A673 (cell line): ENCODE measurements at regions not wholly inside any gene's neighbourhood (a gene's known extent, or its start where the extent isn't known, plus 50 kb on each side); places are given as distances from the start of the nearest gene placed in this dataset.

ENCODE experiments used
- BruUV-seq: library from RNA; stranded (reverse); fragments of 400-500 nt; replicated peaks from 2 replicates; lab custom pipeline; 2021; lab: Mats Ljungman, UMichigan
- CTCF ChIA-PET: fragments of 300-600 bp; sonication (Branson Sonifier 250); formaldehyde crosslinking; loops from one replicate; lab custom pipeline; 2022; ENCODE audit warnings: antibody characterized with exemption; lab: Charles Lee
- POLR2A ChIA-PET: fragments of 300-600 bp; sonication (Branson Sonifier 250); formaldehyde crosslinking; loops from one replicate; lab custom pipeline; 2022; ENCODE audit warnings: antibody characterized with exemption; ENCODE audit not compliant: low non-redundant PET; lab: Charles Lee
- DNase-seq: peaks from one replicate; pipeline ENCODE4 v3.0.0-alpha.2; 2015; ENCODE audit warnings: low spot score
- H3K27ac ChIP-seq: fragments of 200-600 bp; sonication (generic); 2 replicates; pipeline ENCODE4 v1.5.1; 2016; ENCODE audit warnings: mixed run types, low read depth, mild to moderate bottlenecking, mixed read lengths, antibody characterized with exemption, low read length; ENCODE audit not compliant: poor library complexity, severe bottlenecking
- H3K27me3 ChIP-seq: fragments of 200-600 bp; sonication (generic); replicated peaks from 2 replicates; pipeline ENCODE4 v1.6.1; 2017; ENCODE audit warnings: mixed run types, low read depth, mild to moderate bottlenecking, mixed read lengths, antibody characterized with exemption, low read length; ENCODE audit not compliant: insufficient read depth, poor library complexity
- H3K36me3 ChIP-seq: fragments of 200-600 bp; sonication (generic); 2 replicates; pipeline ENCODE4 v1.6.1; 2016; ENCODE audit warnings: mixed run types, mild to moderate bottlenecking, mixed read lengths, antibody characterized with exemption, low read length; ENCODE audit not compliant: insufficient read depth, poor library complexity, severe bottlenecking
- H3K4me1 ChIP-seq: fragments of 200-600 bp; sonication (generic); 2 replicates; pipeline ENCODE4 v1.6.1; 2017; ENCODE audit warnings: mixed run types, mild to moderate bottlenecking, mixed read lengths, antibody characterized with exemption, low read length; ENCODE audit not compliant: insufficient read depth, poor library complexity, severe bottlenecking
- H3K4me3 ChIP-seq: fragments of 200-600 bp; sonication (generic); 2 replicates; pipeline ENCODE4 v1.5.1; 2016; ENCODE audit warnings: low read depth, mixed run types, mild to moderate bottlenecking, mixed read lengths, low read length; ENCODE audit not compliant: poor library complexity, severe bottlenecking
- H3K9me3 ChIP-seq: fragments of 200-600 bp; sonication (generic); 2 replicates; pipeline ENCODE4 v1.6.1; 2016; ENCODE audit warnings: mixed run types, low read depth, mild to moderate bottlenecking, mixed read lengths, antibody characterized with exemption, low read length; ENCODE audit not compliant: poor library complexity, severe bottlenecking
- EZH2 ChIP-seq: fragments of 200-600 bp; sonication (generic); IDR thresholded peaks from 2 replicates; pipeline ENCODE4 v1.6.1; 2017; ENCODE audit warnings: borderline replicate concordance, low read depth, mild to moderate bottlenecking, mixed read lengths, antibody characterized with exemption, low read length; ENCODE audit not compliant: poor library complexity, severe bottlenecking
- intact Hi-C: fragments of 100-400 bp; cut with micrococcal nuclease; formaldehyde crosslinking; loops from one replicate; pipeline ENCODE4 v1.10.0; 2022; ENCODE audit not compliant: unreplicated experiment
- TF ChIP-seq, protein P1 (sequence below): fragments of 300-800, 200-600 bp; sonication (generic); conservative IDR thresholded peaks from 2 replicates; pipeline ENCODE4 v1.5.1; 2017; ENCODE audit warnings: low read depth, mild to moderate bottlenecking, antibody characterized with exemption, low read length, moderate library complexity, mixed read lengths

DNA sequence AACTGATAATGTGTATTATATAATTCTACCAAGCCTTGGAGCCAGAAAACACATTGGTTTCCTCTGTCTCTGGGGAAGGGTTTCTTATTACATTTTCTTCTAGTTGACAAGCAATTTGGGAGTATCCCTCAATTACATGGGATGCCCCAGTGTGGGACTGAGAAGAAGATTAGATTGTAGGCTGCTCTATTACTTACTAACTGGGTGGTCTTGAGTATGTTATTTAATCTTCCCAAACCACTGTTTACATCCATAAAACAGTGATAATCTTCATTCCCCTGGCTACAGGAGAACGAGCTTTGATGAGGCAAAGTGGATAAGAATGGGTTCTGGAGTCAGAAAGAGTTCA lies 105.8 kb downstream of the TSEN15 start:
- POLR2A ChIA-PET = no interaction called here

DNA sequence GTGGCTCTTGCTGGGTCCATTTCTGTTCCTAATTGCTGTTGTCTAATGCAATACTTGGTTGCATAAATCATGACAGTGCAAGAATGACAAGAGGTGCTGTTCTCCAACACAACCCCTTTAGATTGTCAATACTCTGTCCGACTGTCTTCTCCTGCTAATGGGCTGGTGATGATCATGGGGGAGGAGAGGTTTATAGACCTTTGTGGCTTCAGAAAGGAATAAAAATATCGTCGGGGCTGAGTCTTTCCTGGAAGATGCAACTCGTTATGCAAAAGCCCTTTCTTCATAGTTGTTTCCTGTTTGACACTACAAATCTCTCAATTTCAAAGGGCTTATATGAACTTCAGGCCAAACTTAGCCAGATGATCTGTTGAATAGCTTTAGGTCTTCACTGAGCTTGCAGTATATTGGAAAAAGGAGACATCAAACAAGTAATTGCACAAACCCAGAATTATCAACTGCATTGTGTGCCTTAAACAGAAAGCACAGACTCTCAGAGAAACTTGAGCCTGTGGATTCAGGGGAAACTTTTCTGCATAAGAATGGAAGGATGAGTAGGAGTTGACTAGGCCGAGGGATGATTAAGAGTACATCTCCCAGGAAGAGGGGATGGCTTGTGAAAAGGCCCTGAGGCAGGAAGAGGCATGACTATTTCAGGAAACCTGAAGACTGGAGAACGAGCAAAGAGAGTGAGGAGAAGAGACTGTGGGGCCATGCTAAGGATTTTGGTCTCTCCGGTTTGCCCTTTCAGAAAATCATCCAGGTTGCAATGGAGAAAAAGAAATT lies 107.6 kb downstream of the TSEN15 start:
- no TSS peak for BruUV-seq
- ChIA-PET CTCF (interaction anchor here (0.6 kb wide), 1 partner anchor 474 kb away, joined by 3 read pairs; no protein-coding TSS in a partner anchor), POLR2A (no interaction called here)
- Histone ChIP-seq H3K27ac (peak overlapping the region; percentile 64), H3K4me3 (no peak overlapping the region), H3K9me3 (no peaks in the 10 kb centered on the region), H3K4me1 (peaks cover 54% of the 10 kb centered on the region), H3K36me3 (no peaks in the 10 kb centered on the region), H3K27me3 (no peaks in the 10 kb centered on the region)
- intact Hi-C loops = loop anchor here (10.0 kb wide), 1 partner anchor 226 kb away; the partner anchor contains the start of gene C1orf21
- DNase-seq = peak; percentile 57
- TF ChIP-seq, protein P1, sequence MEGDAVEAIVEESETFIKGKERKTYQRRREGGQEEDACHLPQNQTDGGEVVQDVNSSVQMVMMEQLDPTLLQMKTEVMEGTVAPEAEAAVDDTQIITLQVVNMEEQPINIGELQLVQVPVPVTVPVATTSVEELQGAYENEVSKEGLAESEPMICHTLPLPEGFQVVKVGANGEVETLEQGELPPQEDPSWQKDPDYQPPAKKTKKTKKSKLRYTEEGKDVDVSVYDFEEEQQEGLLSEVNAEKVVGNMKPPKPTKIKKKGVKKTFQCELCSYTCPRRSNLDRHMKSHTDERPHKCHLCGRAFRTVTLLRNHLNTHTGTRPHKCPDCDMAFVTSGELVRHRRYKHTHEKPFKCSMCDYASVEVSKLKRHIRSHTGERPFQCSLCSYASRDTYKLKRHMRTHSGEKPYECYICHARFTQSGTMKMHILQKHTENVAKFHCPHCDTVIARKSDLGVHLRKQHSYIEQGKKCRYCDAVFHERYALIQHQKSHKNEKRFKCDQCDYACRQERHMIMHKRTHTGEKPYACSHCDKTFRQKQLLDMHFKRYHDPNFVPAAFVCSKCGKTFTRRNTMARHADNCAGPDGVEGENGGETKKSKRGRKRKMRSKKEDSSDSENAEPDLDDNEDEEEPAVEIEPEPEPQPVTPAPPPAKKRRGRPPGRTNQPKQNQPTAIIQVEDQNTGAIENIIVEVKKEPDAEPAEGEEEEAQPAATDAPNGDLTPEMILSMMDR = no peak
- no peak for TF ChIP-seq EZH2

More for the DNA sequence above, 105.8 kb downstream of the TSEN15 start:
- Histone ChIP-seq H3K4me1 (peaks cover 59% of the 10 kb centered on the region), H3K36me3 (no peaks in the 10 kb centered on the region), H3K9me3 (no peaks in the 10 kb centered on the region), H3K4me3 (no peak overlapping the region), H3K27ac (peak overlapping the region; percentile 29), H3K27me3 (no peaks in the 10 kb centered on the region)
- intact Hi-C loops = loop anchor here (10.0 kb wide), 1 partner anchor 227 kb away; the partner anchor contains the start of gene C1orf21
- TF ChIP-seq, protein P1 = no peak
- TF ChIP-seq EZH2 = no peak
- DNase-seq = peak; percentile 23
- BruUV-seq = no TSS peak
- CTCF ChIA-PET = no interaction called here

DNA sequence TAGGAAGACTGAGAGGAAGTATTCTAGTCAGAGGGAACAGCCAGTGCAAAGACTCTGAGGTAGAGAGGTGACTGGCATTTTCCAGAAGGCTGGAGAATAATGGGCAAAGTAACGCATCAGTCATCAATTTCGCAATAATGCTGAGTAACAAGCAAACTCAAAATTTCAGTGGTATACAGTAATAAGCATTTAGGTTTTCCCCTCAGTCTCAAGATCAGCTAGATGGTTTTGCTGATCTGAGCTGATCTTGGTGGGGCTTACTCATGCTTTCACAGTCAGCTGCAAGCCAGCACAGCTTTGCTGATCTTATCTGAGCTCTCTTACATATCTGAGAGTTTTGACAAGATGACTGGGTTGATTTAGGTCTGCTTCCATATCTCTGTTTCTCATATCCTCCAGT lies 108.7 kb downstream of the TSEN15 start:
- CTCF ChIA-PET = no interaction called here
- Histone ChIP-seq H3K27me3 (no peaks in the 10 kb centered on the region), H3K9me3 (peaks cover 4% of the 10 kb centered on the region), H3K36me3 (no peaks in the 10 kb centered on the region), H3K4me1 (peaks cover 48% of the 10 kb centered on the region), H3K4me3 (no peak overlapping the region), H3K27ac (no peak overlapping the region)
- intact Hi-C loops = no loop called here
- BruUV-seq = no TSS peak
- POLR2A ChIA-PET = no interaction called here
- TF ChIP-seq, protein P1 = no peak
- TF ChIP-seq EZH2 = no peak
- DNase-seq = peak; percentile 19
